SU-DHL-6 (cell line): ENCODE measurements at regions not wholly inside any gene's neighbourhood (a gene's known extent, or its start where the extent isn't known, plus 50 kb on each side); places are given as distances from the start of the nearest gene placed in this dataset.

Experiments used
- H2AFZ ChIP-seq: fragments of 200-600 bp; sonication (generic); 2 replicates; pipeline ENCODE4 v1.6.1; 2014; ENCODE audit warnings: low read depth, mild to moderate bottlenecking, moderate library complexity, mixed read lengths, antibody characterized with exemption, low read length; ENCODE audit not compliant: severe bottlenecking
- H3F3A ChIP-seq: fragments of 200-600 bp; shearing (Covaris generic); 2 replicates; pipeline ENCODE4 v1.6.0; 2016; ENCODE audit warnings: antibody characterized with exemption, mild to moderate bottlenecking; ENCODE audit not compliant: insufficient read depth
- H3K27ac ChIP-seq: fragments of 200-600 bp; sonication (generic); 2 replicates; pipeline ENCODE4 v1.5.1; 2016; ENCODE audit warnings: low read depth, mild to moderate bottlenecking, low read length, moderate library complexity, mixed read lengths
- H3K27me3 ChIP-seq: fragments of 200-600 bp; sonication (generic), shearing (Covaris generic); 2 replicates; pipeline ENCODE4 v1.6.0; 2014; ENCODE audit warnings: mild to moderate bottlenecking, low read length
- H3K36me3 ChIP-seq: fragments of 200-600 bp; sonication (generic); 2 replicates; pipeline ENCODE4 v1.6.1; 2014; ENCODE audit warnings: mild to moderate bottlenecking, low read length, mixed read lengths
- H3K4me2 ChIP-seq: fragments of 300-600, 200-600 bp; shearing (Covaris generic), sonication (generic); 2 replicates; pipeline ENCODE4 v1.6.0; 2014; ENCODE audit warnings: low read length, low read depth, mild to moderate bottlenecking; ENCODE audit not compliant: poor library complexity, severe bottlenecking
- H3K4me3 ChIP-seq: fragments of 200-600 bp; sonication (generic); 2 replicates; pipeline ENCODE4 v1.5.1; 2014; ENCODE audit warnings: antibody characterized with exemption, low read length, mild to moderate bottlenecking, mixed read lengths; ENCODE audit not compliant: insufficient read depth, poor library complexity, severe bottlenecking
- H3K79me2 ChIP-seq: fragments of 200-600 bp; sonication (generic); 2 replicates; pipeline ENCODE4 v1.6.1; 2014; ENCODE audit warnings: mild to moderate bottlenecking, low read length, moderate library complexity; ENCODE audit not compliant: insufficient read depth
- H3K9ac ChIP-seq: fragments of 200-600 bp; sonication (generic); 2 replicates; pipeline ENCODE4 v1.7.0; 2014; ENCODE audit warnings: mild to moderate bottlenecking, low read length
- H3K9me2 ChIP-seq: fragments of 200-600 bp; sonication (generic); replicated peaks from 2 replicates; pipeline ENCODE4 v1.6.1; 2014; ENCODE audit warnings: low read length; ENCODE audit not compliant: insufficient read depth
- H3K9me3 ChIP-seq: fragments of 200-600 bp; sonication (generic); 2 replicates; pipeline ENCODE4 v1.6.1; 2014; ENCODE audit warnings: low read length, mixed read lengths; ENCODE audit not compliant: insufficient read depth
- H4K20me1 ChIP-seq: fragments of 200-600 bp; sonication (generic); 2 replicates; pipeline ENCODE4 v1.6.1; 2014; ENCODE audit warnings: low read depth, mild to moderate bottlenecking, antibody characterized with exemption, low read length, moderate library complexity, mixed read lengths
- CTCF ChIP-seq: fragments of 200-600 bp; sonication (generic); IDR thresholded peaks from one replicate; pipeline ENCODE4 v1.5.1; 2017; ENCODE audit warnings: antibody characterized with exemption, mild to moderate bottlenecking, low read length, moderate library complexity; ENCODE audit not compliant: insufficient read depth, poor library complexity, severe bottlenecking
- EZH2phosphoT487 ChIP-seq: fragments of 200-600 bp; sonication (generic), shearing (Covaris generic); conservative IDR thresholded peaks from 2 replicates; pipeline ENCODE4 v1.6.1; 2018; ENCODE audit warnings: mild to moderate bottlenecking, antibody characterized with exemption, low read length, moderate library complexity, mixed read lengths

- no peak overlapping the region for H3K4me3 ChIP-seq
- TF ChIP-seq EZH2phosphoT487 (no peak), CTCF (peak; percentile 85)
- H3K4me2 ChIP-seq, result no peak overlapping the region
- H2AFZ ChIP-seq, result peak overlapping the region; percentile 34
- H3K79me2 ChIP-seq, result no peaks in the 10 kb centered on the region
- H3F3A ChIP-seq, result no peaks in the 10 kb centered on the region
- H3K9me3 ChIP-seq, result no peaks in the 10 kb centered on the region
- H3K27ac ChIP-seq, result no peak overlapping the region
- H3K36me3 ChIP-seq, result no peaks in the 10 kb centered on the region
- no peaks in the 10 kb centered on the region for H3K27me3 ChIP-seq
- H3K9me2 ChIP-seq, result no peaks in the 10 kb centered on the region
- no peak overlapping the region for H3K9ac ChIP-seq
- no peaks in the 10 kb centered on the region for H4K20me1 ChIP-seq
Observed at GRCh38 chr21:18499761-18500376, 96.3 kb upstream of the TMPRSS15 start.

GRCh38 chr21:18518054-18518481, 114.5 kb upstream of the TMPRSS15 start:
- Histone ChIP-seq H3K27ac (no peak overlapping the region), H3K79me2 (no peaks in the 10 kb centered on the region), H3K9me3 (no peaks in the 10 kb centered on the region), H3K36me3 (no peaks in the 10 kb centered on the region), H3K9me2 (no peaks in the 10 kb centered on the region), H4K20me1 (no peaks in the 10 kb centered on the region), H2AFZ (no peak overlapping the region), H3K9ac (no peak overlapping the region), H3K4me3 (no peak overlapping the region), H3F3A (no peaks in the 10 kb centered on the region), H3K27me3 (no peaks in the 10 kb centered on the region), H3K4me2 (no peak overlapping the region)
- TF ChIP-seq EZH2phosphoT487, result no peak
- no peak for TF ChIP-seq CTCF

GRCh38 chr21:18521204-18521603, 117.6 kb upstream of the TMPRSS15 start:
- H3K9ac ChIP-seq, result no peak overlapping the region
- no peak overlapping the region for H3K4me2 ChIP-seq
- H3K4me3 ChIP-seq, result no peak overlapping the region
- no peaks in the 10 kb centered on the region for H3F3A ChIP-seq
- H3K27ac ChIP-seq, result no peak overlapping the region
- no peaks in the 10 kb centered on the region for H3K9me2 ChIP-seq
- no peaks in the 10 kb centered on the region for H3K79me2 ChIP-seq
- H2AFZ ChIP-seq, result peak overlapping the region; percentile 25
- no peaks in the 10 kb centered on the region for H3K9me3 ChIP-seq
- H3K27me3 ChIP-seq, result no peaks in the 10 kb centered on the region
- no peaks in the 10 kb centered on the region for H3K36me3 ChIP-seq
- H4K20me1 ChIP-seq, result no peaks in the 10 kb centered on the region
- no peak for TF ChIP-seq EZH2phosphoT487
- no peak for TF ChIP-seq CTCF
